ENCODE measurements at regions not wholly inside any gene's neighbourhood (a gene's known extent, or its start where the extent isn't known, plus 50 kb on each side); places are given as distances from the start of the nearest gene placed in this dataset.

- Histone ChIP-seq H3K4me1 (ENCODE audit: insufficient read depth, low read length) (no peaks in the 10 kb centered on the region), H3K27me3 (ENCODE audit: insufficient read depth, low read length, poor library complexity, severe bottlenecking) (no peaks in the 10 kb centered on the region), H3K27ac (ENCODE audit: low read depth, low read length) (no peak overlapping the region), H3K4me3 (ENCODE audit: low read length) (no peak overlapping the region), H3K36me3 (ENCODE audit: insufficient read depth, low read length) (no peaks in the 10 kb centered on the region), H3K9me3 (ENCODE audit: low read length) (no peaks in the 10 kb centered on the region)
- peaks cover 0 to 2% (median 0%) of the 10 kb centered on the region in 5 donors for H3K9me3 Mint-ChIP-seq
- CTCF ChIA-PET: no interaction called here
- POLR2A ChIA-PET: no interaction called here
- H3K4me1 Mint-ChIP-seq: no peaks in the 10 kb centered on the region
- H3K27ac Mint-ChIP-seq: no peak overlapping the region
- H3K4me3 Mint-ChIP-seq: no peak overlapping the region
- H3K27me3 Mint-ChIP-seq: no peaks in the 10 kb centered on the region
- no peaks in the 10 kb centered on the region for H3K36me3 Mint-ChIP-seq
- DNase-seq: no peak
Observed at GRCh38 chr4:111847296-111848008, 297.8 kb upstream of the FAM241A start.

DNA sequence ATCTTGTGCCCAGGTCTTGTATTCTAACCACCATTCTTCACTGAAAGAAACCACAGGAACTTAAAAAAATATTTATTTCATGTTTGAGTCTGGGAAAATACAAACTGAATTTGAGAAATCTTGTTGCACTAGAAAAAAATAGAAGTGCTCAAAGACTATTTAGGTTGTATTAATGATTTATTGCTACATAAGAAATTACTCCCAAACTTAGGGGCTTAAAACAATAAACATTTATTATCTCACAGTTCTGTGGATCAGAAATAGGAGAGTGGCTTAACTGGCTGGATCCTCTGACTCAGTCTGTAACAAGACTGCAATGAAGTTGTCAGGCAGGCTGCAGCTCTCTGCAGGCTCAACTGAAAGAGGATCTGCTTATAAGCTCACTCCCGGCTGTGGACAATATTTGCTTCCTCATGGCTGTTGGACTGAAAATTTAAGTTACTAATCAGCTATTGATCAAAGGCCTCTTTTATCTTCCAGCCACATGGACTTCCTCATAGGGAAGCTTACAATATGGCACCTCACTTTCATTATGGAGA is 295.4 kb upstream of the FAM241A start:
- H3K4me3 ChIP-seq (ENCODE audit: low read length): no peak overlapping the region
- ChIA-PET POLR2A (no interaction called here), CTCF (no interaction called here)
- no peaks in the 10 kb centered on the region for H3K27me3 ChIP-seq (ENCODE audit: insufficient read depth, low read length, poor library complexity, severe bottlenecking)
- no peaks in the 10 kb centered on the region for H3K4me1 Mint-ChIP-seq
- H3K4me1 ChIP-seq (ENCODE audit: insufficient read depth, low read length): no peaks in the 10 kb centered on the region
- H3K27me3 Mint-ChIP-seq: peaks cover 0 to 2% of the 10 kb centered on the region in 2 donors
- H3K27ac Mint-ChIP-seq: no peak overlapping the region
- no peak overlapping the region for H3K27ac ChIP-seq (ENCODE audit: low read depth, low read length)
- H3K9me3 Mint-ChIP-seq: peaks cover 0 to 2% (median 0%) of the 10 kb centered on the region in 5 donors
- no peak for DNase-seq
- H3K4me3 Mint-ChIP-seq: no peak overlapping the region
- H3K9me3 ChIP-seq (ENCODE audit: low read length): no peaks in the 10 kb centered on the region
- H3K36me3 Mint-ChIP-seq: no peaks in the 10 kb centered on the region
- H3K36me3 ChIP-seq (ENCODE audit: insufficient read depth, low read length): no peaks in the 10 kb centered on the region

GRCh38 chr4:111854494-111855087 is 290.7 kb upstream of the FAM241A start:
- H3K9me3 ChIP-seq (ENCODE audit: low read length): no peaks in the 10 kb centered on the region
- H3K36me3 Mint-ChIP-seq: no peaks in the 10 kb centered on the region
- no peak overlapping the region for H3K4me3 ChIP-seq (ENCODE audit: low read length)
- no peaks in the 10 kb centered on the region for H3K4me1 ChIP-seq (ENCODE audit: insufficient read depth, low read length)
- H3K36me3 ChIP-seq (ENCODE audit: insufficient read depth, low read length): no peaks in the 10 kb centered on the region
- H3K4me1 Mint-ChIP-seq: no peaks in the 10 kb centered on the region
- POLR2A ChIA-PET: no interaction called here
- no peak overlapping the region for H3K27ac Mint-ChIP-seq
- no peak for DNase-seq
- peaks cover 0 to 2% of the 10 kb centered on the region in 2 donors for H3K27me3 Mint-ChIP-seq
- H3K27ac ChIP-seq (ENCODE audit: low read depth, low read length): no peak overlapping the region
- CTCF ChIA-PET: no interaction called here
- no peak overlapping the region for H3K4me3 Mint-ChIP-seq
- H3K9me3 Mint-ChIP-seq: no peaks in the 10 kb centered on the region
- no peaks in the 10 kb centered on the region for H3K27me3 ChIP-seq (ENCODE audit: insufficient read depth, low read length, poor library complexity, severe bottlenecking)

- H3K9me3 ChIP-seq (ENCODE audit: low read length): no peaks in the 10 kb centered on the region
- H3K4me1 ChIP-seq (ENCODE audit: insufficient read depth, low read length): no peaks in the 10 kb centered on the region
- Mint-ChIP-seq H3K4me1 (no peaks in the 10 kb centered on the region), H3K36me3 (no peaks in the 10 kb centered on the region), H3K27ac (no peak overlapping the region), H3K27me3 (peaks cover 0 to 2% of the 10 kb centered on the region in 2 donors), H3K4me3 (no peak overlapping the region), H3K9me3 (no peaks in the 10 kb centered on the region)
- no peak overlapping the region for H3K4me3 ChIP-seq (ENCODE audit: low read length)
- H3K27me3 ChIP-seq (ENCODE audit: insufficient read depth, low read length, poor library complexity, severe bottlenecking): no peaks in the 10 kb centered on the region
- DNase-seq: no peak
- no peak overlapping the region for H3K27ac ChIP-seq (ENCODE audit: low read depth, low read length)
- CTCF ChIA-PET: no interaction called here
- no peaks in the 10 kb centered on the region for H3K36me3 ChIP-seq (ENCODE audit: insufficient read depth, low read length)
- POLR2A ChIA-PET: no interaction called here
Observed at GRCh38 chr4:111855308-111855707, 289.9 kb upstream of the FAM241A start.

- Histone ChIP-seq H3K9me3 (ENCODE audit: low read length) (no peaks in the 10 kb centered on the region), H3K4me3 (ENCODE audit: low read length) (no peak overlapping the region), H3K36me3 (ENCODE audit: insufficient read depth, low read length) (no peaks in the 10 kb centered on the region), H3K27ac (ENCODE audit: low read depth, low read length) (no peak overlapping the region), H3K27me3 (ENCODE audit: insufficient read depth, low read length, poor library complexity, severe bottlenecking) (no peaks in the 10 kb centered on the region), H3K4me1 (ENCODE audit: insufficient read depth, low read length) (no peaks in the 10 kb centered on the region)
- POLR2A ChIA-PET: no interaction called here
- Mint-ChIP-seq H3K27me3 (no peaks in the 10 kb centered on the region), H3K4me3 (no peak overlapping the region), H3K4me1 (no peaks in the 10 kb centered on the region), H3K27ac (no peak overlapping the region), H3K9me3 (peaks cover 2 to 12% (median 10%) of the 10 kb centered on the region in 5 donors), H3K36me3 (no peaks in the 10 kb centered on the region)
- DNase-seq: no peak
- CTCF ChIA-PET: no interaction called here
Observed at GRCh38 chr4:111864066-111864465, 281.2 kb upstream of the FAM241A start.

DNA sequence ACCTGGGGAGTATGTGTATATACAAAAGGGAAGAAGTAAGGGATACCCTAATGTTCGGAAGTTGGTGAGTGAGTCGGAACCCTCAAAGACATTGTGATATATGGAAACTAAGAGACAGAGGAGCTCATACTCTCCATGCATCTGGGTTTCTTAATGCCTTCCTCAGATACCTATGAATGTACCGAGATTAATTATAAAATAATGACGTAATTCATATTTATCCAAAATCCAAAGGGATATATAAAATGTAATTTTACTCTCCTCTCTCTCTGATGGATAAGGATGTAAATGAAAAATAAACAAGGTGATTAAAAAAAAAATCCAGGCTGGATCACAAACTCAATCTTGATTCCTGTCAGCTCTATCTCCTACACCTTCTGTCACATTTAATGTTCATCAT is 275.9 kb upstream of the FAM241A start:
- POLR2A ChIA-PET: no interaction called here

GRCh38 chr4:111871802-111872201 is 273.5 kb upstream of the FAM241A start:
- H3K27ac Mint-ChIP-seq: no peak overlapping the region
- no peak overlapping the region for H3K27ac ChIP-seq (ENCODE audit: low read depth, low read length)
- peaks cover 0 to 13% (median 7%) of the 10 kb centered on the region in 5 donors for H3K9me3 Mint-ChIP-seq
- DNase-seq: no peak
- no peaks in the 10 kb centered on the region for H3K27me3 ChIP-seq (ENCODE audit: insufficient read depth, low read length, poor library complexity, severe bottlenecking)
- H3K4me3 Mint-ChIP-seq: no peak overlapping the region
- no peaks in the 10 kb centered on the region for H3K4me1 ChIP-seq (ENCODE audit: insufficient read depth, low read length)
- H3K4me1 Mint-ChIP-seq: no peaks in the 10 kb centered on the region
- no peaks in the 10 kb centered on the region for H3K27me3 Mint-ChIP-seq
- no peaks in the 10 kb centered on the region for H3K36me3 ChIP-seq (ENCODE audit: insufficient read depth, low read length)
- H3K4me3 ChIP-seq (ENCODE audit: low read length): no peak overlapping the region
- no peaks in the 10 kb centered on the region for H3K36me3 Mint-ChIP-seq
- H3K9me3 ChIP-seq (ENCODE audit: low read length): no peaks in the 10 kb centered on the region
- ChIA-PET POLR2A (no interaction called here), CTCF (no interaction called here)

More for the DNA sequence above, 275.9 kb upstream of the FAM241A start:
- Histone ChIP-seq H3K4me1 (ENCODE audit: insufficient read depth, low read length) (no peaks in the 10 kb centered on the region), H3K9me3 (ENCODE audit: low read length) (no peaks in the 10 kb centered on the region), H3K36me3 (ENCODE audit: insufficient read depth, low read length) (no peaks in the 10 kb centered on the region), H3K27me3 (ENCODE audit: insufficient read depth, low read length, poor library complexity, severe bottlenecking) (no peaks in the 10 kb centered on the region), H3K27ac (ENCODE audit: low read depth, low read length) (no peak overlapping the region), H3K4me3 (ENCODE audit: low read length) (no peak overlapping the region)
- DNase-seq: no peak
- Mint-ChIP-seq H3K4me1 (no peaks in the 10 kb centered on the region), H3K36me3 (no peaks in the 10 kb centered on the region), H3K27me3 (no peaks in the 10 kb centered on the region), H3K9me3 (peaks cover 0 to 13% (median 9%) of the 10 kb centered on the region in 5 donors), H3K27ac (no peak overlapping the region), H3K4me3 (no peak overlapping the region)
- CTCF ChIA-PET: no interaction called here

DNA sequence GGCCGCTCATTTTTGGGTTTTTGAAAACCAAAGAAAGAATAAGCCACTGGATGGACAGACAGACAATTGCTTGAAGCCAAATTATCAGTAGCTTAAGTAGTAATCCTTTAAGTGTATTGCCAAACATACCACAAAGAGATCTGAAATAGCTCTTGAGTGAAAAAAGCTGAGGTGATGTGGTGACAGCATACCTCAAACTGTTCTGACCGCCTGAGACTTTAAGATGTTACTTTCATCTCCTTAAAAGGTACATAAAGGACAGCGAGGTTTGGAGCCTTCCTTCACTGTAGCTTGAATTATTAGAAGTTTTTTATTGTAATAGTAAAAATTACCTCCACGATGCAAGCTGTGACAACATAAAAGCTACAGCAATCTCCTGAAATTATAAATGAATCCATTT is 271.5 kb upstream of the FAM241A start:
- no peak overlapping the region for H3K4me3 ChIP-seq (ENCODE audit: low read length)
- no peak overlapping the region for H3K4me3 Mint-ChIP-seq
- no peaks in the 10 kb centered on the region for H3K36me3 ChIP-seq (ENCODE audit: insufficient read depth, low read length)
- no peaks in the 10 kb centered on the region for H3K36me3 Mint-ChIP-seq
- no peak overlapping the region for H3K27ac ChIP-seq (ENCODE audit: low read depth, low read length)
- no peak overlapping the region for H3K27ac Mint-ChIP-seq
- no peaks in the 10 kb centered on the region for H3K27me3 ChIP-seq (ENCODE audit: insufficient read depth, low read length, poor library complexity, severe bottlenecking)
- no peak for DNase-seq
- no peaks in the 10 kb centered on the region for H3K27me3 Mint-ChIP-seq
- ChIA-PET POLR2A (no interaction called here), CTCF (no interaction called here)
- no peaks in the 10 kb centered on the region for H3K4me1 ChIP-seq (ENCODE audit: insufficient read depth, low read length)
- H3K4me1 Mint-ChIP-seq: no peaks in the 10 kb centered on the region
- peaks cover 0 to 8% (median 4%) of the 10 kb centered on the region in 5 donors for H3K9me3 Mint-ChIP-seq
- H3K9me3 ChIP-seq (ENCODE audit: low read length): no peaks in the 10 kb centered on the region
